ENCODE measurements at regions not wholly inside any gene's neighbourhood (a gene's known extent, or its start where the extent isn't known, plus 50 kb on each side); places are given as distances from the start of the nearest gene placed in this dataset.

DNA sequence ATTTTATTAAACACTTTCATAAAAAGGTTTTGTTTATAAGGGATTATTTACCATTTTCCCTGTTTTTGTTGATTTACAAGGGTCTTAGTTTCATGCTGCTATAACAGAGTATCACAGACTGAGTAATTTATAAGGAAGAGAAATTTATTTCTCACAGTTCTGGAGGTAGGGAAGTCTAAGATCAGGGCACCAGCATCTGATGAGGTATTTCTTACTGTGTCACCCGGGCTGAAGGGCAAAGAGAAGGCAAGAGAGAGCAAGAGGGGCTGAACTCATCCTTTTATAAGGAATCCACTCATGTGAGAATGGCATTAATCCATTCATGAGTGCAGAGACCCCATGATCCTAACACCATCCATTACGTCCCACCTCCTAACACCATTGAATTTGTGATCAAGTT lies 160.0 kb upstream of the SLC39A10 start (continued):
- TF ChIP-seq, protein P1, sequence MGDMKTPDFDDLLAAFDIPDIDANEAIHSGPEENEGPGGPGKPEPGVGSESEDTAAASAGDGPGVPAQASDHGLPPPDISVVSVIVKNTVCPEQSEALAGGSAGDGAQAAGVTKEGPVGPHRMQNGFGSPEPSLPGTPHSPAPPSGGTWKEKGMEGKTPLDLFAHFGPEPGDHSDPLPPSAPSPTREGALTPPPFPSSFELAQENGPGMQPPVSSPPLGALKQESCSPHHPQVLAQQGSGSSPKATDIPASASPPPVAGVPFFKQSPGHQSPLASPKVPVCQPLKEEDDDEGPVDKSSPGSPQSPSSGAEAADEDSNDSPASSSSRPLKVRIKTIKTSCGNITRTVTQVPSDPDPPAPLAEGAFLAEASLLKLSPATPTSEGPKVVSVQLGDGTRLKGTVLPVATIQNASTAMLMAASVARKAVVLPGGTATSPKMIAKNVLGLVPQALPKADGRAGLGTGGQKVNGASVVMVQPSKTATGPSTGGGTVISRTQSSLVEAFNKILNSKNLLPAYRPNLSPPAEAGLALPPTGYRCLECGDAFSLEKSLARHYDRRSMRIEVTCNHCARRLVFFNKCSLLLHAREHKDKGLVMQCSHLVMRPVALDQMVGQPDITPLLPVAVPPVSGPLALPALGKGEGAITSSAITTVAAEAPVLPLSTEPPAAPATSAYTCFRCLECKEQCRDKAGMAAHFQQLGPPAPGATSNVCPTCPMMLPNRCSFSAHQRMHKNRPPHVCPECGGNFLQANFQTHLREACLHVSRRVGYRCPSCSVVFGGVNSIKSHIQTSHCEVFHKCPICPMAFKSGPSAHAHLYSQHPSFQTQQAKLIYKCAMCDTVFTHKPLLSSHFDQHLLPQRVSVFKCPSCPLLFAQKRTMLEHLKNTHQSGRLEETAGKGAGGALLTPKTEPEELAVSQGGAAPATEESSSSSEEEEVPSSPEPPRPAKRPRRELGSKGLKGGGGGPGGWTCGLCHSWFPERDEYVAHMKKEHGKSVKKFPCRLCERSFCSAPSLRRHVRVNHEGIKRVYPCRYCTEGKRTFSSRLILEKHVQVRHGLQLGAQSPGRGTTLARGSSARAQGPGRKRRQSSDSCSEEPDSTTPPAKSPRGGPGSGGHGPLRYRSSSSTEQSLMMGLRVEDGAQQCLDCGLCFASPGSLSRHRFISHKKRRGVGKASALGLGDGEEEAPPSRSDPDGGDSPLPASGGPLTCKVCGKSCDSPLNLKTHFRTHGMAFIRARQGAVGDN (IDR thresholded peaks at IDR 0.05): no peak
- TF ChIP-seq, protein P2, sequence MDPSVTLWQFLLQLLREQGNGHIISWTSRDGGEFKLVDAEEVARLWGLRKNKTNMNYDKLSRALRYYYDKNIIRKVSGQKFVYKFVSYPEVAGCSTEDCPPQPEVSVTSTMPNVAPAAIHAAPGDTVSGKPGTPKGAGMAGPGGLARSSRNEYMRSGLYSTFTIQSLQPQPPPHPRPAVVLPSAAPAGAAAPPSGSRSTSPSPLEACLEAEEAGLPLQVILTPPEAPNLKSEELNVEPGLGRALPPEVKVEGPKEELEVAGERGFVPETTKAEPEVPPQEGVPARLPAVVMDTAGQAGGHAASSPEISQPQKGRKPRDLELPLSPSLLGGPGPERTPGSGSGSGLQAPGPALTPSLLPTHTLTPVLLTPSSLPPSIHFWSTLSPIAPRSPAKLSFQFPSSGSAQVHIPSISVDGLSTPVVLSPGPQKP (IDR thresholded peaks at IDR 0.05; ENCODE audit: low read depth, low read length): no peak
- TF ChIP-seq MEF2B (IDR thresholded peaks at IDR 0.05; ENCODE audit: partially characterized antibody, poor library complexity, severe bottlenecking) (no peak), JUNB (IDR thresholded peaks at IDR 0.05) (no peak), NR2C1 (IDR thresholded peaks at IDR 0.05) (no peak)
- TF ChIP-seq, protein P3, sequence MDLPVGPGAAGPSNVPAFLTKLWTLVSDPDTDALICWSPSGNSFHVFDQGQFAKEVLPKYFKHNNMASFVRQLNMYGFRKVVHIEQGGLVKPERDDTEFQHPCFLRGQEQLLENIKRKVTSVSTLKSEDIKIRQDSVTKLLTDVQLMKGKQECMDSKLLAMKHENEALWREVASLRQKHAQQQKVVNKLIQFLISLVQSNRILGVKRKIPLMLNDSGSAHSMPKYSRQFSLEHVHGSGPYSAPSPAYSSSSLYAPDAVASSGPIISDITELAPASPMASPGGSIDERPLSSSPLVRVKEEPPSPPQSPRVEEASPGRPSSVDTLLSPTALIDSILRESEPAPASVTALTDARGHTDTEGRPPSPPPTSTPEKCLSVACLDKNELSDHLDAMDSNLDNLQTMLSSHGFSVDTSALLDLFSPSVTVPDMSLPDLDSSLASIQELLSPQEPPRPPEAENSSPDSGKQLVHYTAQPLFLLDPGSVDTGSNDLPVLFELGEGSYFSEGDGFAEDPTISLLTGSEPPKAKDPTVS (IDR thresholded peaks at IDR 0.05; ENCODE audit: low read depth, low read length): no peak

Data from GM12878 (cell line).